ENCODE measurements at regions not wholly inside any gene's neighbourhood (a gene's known extent, or its start where the extent isn't known, plus 50 kb on each side); places are given as distances from the start of the nearest gene placed in this dataset.
"Not testable (repeated sequence)": the region's sequence is repeated elsewhere in the genome, so short reads cannot be mapped to it uniquely, and the experiment has no call there.

DNA sequence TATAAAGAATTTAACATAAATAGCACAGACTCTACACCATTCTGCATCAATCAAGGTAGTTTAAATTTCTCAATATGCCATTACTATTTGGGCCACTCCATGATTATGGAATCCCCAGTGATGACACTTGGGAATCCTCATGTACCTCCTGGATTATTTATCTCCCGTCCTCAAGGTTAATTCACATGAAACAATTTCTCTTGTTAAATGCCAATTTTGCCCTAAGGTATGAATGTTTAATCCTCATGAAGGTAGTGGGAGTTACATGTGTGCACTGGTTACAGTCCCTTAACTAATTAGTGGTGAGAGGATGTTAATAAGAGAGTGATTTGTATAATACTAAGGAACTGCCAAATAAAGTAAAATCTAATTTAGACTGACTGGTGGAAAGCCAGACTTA lies 372.3 kb upstream of the MDFIC2 start:
- Mint-ChIP-seq H3K4me1 (no peaks in the 10 kb centered on the region), H3K9me3 (peaks cover 23% of the 10 kb centered on the region), H3K27ac (no peak overlapping the region), H3K36me3 (peaks cover 11% of the 10 kb centered on the region), H3K27me3 (ENCODE audit: low read depth) (no peaks in the 10 kb centered on the region; the same call in none of the 2 replicates), H3K4me3 (no peak overlapping the region)
- DNase-seq (ENCODE audit: low spot score) (no peak), ATAC-seq (no peak)
- TF ChIP-seq EMX1 (CRISPR knock-in tag; IDR thresholded peaks at IDR 0.05) (no peak), TEAD4 (CRISPR knock-in tag; IDR thresholded peaks at IDR 0.05) (no peak), GRHL2 (CRISPR knock-in tag; IDR thresholded peaks at IDR 0.05; ENCODE audit: insufficient replicate concordance, severe bottlenecking) (no peak)
- TF ChIP-seq, protein P1, sequence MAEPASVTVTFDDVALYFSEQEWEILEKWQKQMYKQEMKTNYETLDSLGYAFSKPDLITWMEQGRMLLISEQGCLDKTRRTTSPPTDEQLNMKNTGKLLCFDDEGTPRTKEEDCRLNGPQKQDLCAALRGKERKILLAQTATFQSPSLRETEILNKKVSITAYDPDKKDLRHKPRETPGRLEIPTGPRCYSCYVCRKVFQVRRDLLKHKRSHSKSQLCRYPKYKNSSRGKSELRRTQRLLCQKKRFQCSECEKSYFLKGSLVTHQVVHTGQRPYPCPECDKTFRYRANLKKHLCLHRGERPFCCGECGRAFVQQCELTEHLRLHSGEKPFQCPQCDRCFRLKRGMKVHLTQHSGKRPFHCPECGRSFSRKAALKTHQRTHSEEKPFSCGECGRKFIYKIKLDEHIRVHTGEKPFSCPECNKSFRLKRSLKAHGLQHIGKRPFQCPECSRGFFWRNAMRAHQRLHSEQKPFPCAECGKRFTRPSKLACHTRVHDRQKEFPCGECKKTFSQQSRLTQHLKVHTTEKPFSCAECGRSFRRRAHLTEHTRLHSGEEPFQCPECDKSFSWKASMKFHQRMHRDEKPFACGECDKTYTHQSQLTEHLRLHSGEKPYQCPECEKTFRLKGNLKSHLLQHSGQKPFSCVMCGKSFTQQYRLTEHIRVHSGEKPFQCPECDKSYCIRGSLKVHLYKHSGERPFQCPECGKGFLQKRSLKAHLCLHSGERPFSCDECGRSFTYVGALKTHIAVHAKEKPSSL (CRISPR knock-in tag; conservative IDR thresholded peaks at IDR 0.05): no peak
- TF ChIP-seq, protein P2, sequence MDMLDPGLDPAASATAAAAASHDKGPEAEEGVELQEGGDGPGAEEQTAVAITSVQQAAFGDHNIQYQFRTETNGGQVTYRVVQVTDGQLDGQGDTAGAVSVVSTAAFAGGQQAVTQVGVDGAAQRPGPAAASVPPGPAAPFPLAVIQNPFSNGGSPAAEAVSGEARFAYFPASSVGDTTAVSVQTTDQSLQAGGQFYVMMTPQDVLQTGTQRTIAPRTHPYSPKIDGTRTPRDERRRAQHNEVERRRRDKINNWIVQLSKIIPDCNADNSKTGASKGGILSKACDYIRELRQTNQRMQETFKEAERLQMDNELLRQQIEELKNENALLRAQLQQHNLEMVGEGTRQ (CRISPR knock-in tag; IDR thresholded peaks at IDR 0.05): no peak
- TF ChIP-seq, protein P3, sequence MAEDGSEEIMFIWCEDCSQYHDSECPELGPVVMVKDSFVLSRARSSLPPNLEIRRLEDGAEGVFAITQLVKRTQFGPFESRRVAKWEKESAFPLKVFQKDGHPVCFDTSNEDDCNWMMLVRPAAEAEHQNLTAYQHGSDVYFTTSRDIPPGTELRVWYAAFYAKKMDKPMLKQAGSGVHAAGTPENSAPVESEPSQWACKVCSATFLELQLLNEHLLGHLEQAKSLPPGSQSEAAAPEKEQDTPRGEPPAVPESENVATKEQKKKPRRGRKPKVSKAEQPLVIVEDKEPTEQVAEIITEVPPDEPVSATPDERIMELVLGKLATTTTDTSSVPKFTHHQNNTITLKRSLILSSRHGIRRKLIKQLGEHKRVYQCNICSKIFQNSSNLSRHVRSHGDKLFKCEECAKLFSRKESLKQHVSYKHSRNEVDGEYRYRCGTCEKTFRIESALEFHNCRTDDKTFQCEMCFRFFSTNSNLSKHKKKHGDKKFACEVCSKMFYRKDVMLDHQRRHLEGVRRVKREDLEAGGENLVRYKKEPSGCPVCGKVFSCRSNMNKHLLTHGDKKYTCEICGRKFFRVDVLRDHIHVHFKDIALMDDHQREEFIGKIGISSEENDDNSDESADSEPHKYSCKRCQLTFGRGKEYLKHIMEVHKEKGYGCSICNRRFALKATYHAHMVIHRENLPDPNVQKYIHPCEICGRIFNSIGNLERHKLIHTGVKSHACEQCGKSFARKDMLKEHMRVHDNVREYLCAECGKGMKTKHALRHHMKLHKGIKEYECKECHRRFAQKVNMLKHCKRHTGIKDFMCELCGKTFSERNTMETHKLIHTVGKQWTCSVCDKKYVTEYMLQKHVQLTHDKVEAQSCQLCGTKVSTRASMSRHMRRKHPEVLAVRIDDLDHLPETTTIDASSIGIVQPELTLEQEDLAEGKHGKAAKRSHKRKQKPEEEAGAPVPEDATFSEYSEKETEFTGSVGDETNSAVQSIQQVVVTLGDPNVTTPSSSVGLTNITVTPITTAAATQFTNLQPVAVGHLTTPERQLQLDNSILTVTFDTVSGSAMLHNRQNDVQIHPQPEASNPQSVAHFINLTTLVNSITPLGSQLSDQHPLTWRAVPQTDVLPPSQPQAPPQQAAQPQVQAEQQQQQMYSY (CRISPR knock-in tag; IDR thresholded peaks at IDR 0.05): no peak
- TF ChIP-seq, protein P4, sequence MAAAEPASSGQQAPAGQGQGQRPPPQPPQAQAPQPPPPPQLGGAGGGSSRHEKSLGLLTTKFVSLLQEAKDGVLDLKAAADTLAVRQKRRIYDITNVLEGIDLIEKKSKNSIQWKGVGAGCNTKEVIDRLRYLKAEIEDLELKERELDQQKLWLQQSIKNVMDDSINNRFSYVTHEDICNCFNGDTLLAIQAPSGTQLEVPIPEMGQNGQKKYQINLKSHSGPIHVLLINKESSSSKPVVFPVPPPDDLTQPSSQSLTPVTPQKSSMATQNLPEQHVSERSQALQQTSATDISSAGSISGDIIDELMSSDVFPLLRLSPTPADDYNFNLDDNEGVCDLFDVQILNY (CRISPR knock-in tag; IDR thresholded peaks at IDR 0.05): no peak
- TF ChIP-seq, protein P5, sequence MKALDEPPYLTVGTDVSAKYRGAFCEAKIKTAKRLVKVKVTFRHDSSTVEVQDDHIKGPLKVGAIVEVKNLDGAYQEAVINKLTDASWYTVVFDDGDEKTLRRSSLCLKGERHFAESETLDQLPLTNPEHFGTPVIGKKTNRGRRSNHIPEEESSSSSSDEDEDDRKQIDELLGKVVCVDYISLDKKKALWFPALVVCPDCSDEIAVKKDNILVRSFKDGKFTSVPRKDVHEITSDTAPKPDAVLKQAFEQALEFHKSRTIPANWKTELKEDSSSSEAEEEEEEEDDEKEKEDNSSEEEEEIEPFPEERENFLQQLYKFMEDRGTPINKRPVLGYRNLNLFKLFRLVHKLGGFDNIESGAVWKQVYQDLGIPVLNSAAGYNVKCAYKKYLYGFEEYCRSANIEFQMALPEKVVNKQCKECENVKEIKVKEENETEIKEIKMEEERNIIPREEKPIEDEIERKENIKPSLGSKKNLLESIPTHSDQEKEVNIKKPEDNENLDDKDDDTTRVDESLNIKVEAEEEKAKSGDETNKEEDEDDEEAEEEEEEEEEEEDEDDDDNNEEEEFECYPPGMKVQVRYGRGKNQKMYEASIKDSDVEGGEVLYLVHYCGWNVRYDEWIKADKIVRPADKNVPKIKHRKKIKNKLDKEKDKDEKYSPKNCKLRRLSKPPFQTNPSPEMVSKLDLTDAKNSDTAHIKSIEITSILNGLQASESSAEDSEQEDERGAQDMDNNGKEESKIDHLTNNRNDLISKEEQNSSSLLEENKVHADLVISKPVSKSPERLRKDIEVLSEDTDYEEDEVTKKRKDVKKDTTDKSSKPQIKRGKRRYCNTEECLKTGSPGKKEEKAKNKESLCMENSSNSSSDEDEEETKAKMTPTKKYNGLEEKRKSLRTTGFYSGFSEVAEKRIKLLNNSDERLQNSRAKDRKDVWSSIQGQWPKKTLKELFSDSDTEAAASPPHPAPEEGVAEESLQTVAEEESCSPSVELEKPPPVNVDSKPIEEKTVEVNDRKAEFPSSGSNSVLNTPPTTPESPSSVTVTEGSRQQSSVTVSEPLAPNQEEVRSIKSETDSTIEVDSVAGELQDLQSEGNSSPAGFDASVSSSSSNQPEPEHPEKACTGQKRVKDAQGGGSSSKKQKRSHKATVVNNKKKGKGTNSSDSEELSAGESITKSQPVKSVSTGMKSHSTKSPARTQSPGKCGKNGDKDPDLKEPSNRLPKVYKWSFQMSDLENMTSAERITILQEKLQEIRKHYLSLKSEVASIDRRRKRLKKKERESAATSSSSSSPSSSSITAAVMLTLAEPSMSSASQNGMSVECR (CRISPR knock-in tag; IDR thresholded peaks at IDR 0.05; ENCODE audit: borderline replicate concordance): no peak
- ChIA-PET CTCF (no interaction called here), POLR2A (no interaction called here)

DNA sequence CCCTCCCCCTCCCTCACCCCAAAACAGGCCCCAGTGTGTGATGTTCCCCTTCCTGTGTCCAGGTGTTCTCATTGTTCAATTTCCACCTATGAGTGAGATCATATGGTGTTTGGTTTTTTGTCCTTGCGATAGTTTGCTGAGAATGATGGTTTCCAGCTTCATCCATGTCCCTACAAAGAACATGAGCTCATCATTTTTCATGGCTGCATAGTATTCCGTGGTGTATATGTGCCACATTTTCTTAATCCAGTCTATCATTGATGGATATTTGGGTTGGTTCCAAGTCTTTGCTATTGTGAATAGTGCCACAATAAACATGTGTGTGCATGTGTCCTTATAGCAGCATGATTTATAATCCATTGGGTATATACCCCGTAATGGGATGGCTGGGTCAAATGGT lies 363.4 kb upstream of the MDFIC2 start:
- DNase-seq (ENCODE audit: low spot score); POLR2A ChIA-PET; CTCF ChIA-PET; H3K27ac Mint-ChIP-seq; H3K4me1 Mint-ChIP-seq; H3K27me3 Mint-ChIP-seq (ENCODE audit: low read depth); ATAC-seq; H3K4me3 Mint-ChIP-seq: not testable (repeated sequence)
- peaks cover 31% of the 10 kb centered on the region for H3K9me3 Mint-ChIP-seq
- peaks cover 13% of the 10 kb centered on the region for H3K36me3 Mint-ChIP-seq

Data from WTC11 (cell line).